Skeletal muscle tissue (tissue), 3 donors: ENCODE measurements at regions not wholly inside any gene's neighbourhood (a gene's known extent, or its start where the extent isn't known, plus 50 kb on each side); places are given as distances from the start of the nearest gene placed in this dataset.

Experiments
- H3K27ac ChIP-seq: one replicate; pipeline ENCODE4 v1.7.0; 2013; ENCODE audit warnings: mild to moderate bottlenecking, low read depth, low read length, inconsistent platforms
- H3K27me3 ChIP-seq, 3 donors: one replicate each; pipeline ENCODE4 v1.7.0; 2013; ENCODE audit warnings: low read length in 3 of 3; ENCODE audit not compliant: control insufficient read depth in 3 of 3, insufficient read depth in 3 of 3
- H3K36me3 ChIP-seq, 3 donors: one replicate each; pipeline ENCODE4 v1.7.0; 2013; ENCODE audit warnings: low read length in 3 of 3; ENCODE audit not compliant: control insufficient read depth in 3 of 3, insufficient read depth in 3 of 3
- H3K4me1 ChIP-seq, 3 donors: one replicate each; pipeline ENCODE4 v1.7.0; 2013; ENCODE audit warnings: low read length in 3 of 3, mild to moderate bottlenecking in 3 of 3; ENCODE audit not compliant: control insufficient read depth in 3 of 3, insufficient read depth in 3 of 3
- H3K4me3 ChIP-seq, 3 donors: one replicate each; pipeline ENCODE4 v1.7.0; 2013; ENCODE audit warnings: low read length in 3 of 3
- H3K9ac ChIP-seq, 3 donors: one replicate each; pipeline ENCODE4 v1.7.0; 2013; ENCODE audit warnings: low read length in 3 of 3, mild to moderate bottlenecking in 3 of 3, moderate library complexity in 2 of 3, low read depth in 1 of 3
- H3K9me3 ChIP-seq, 3 donors: one replicate each; pipeline ENCODE4 v1.7.0; 2013; ENCODE audit warnings: low read length in 3 of 3; ENCODE audit not compliant: control insufficient read depth in 3 of 3
- donor health status: Osteomylitis.

DNA sequence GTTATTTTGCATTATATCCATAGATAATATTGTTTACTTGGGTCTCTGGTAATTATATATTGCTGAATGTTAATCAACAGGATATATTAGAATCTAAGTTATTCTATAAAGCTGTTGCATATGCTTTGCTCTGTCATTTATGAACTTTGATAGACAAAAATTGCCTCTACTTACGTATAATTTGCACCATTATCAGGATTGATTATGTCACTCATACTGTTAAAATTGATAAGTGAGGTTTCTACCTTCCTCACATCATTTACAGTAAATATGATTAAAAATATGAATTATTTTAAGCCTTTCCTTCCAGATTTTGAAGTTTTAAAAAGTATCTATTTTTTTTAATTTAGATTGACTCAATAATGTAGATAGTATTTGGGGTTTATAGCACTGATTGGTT lies 1540.4 kb upstream of the PRMT6 start:
- H3K27ac ChIP-seq, result no peak overlapping the region
- no peak overlapping the region for H3K4me3 ChIP-seq
- no peaks in the 10 kb centered on the region for H3K36me3 ChIP-seq
- no peaks in the 10 kb centered on the region for H3K27me3 ChIP-seq
- no peaks in the 10 kb centered on the region for H3K4me1 ChIP-seq
- no peaks in the 10 kb centered on the region for H3K9me3 ChIP-seq
- no peak overlapping the region for H3K9ac ChIP-seq

- no peaks in the 10 kb centered on the region for H3K36me3 ChIP-seq
- no peaks in the 10 kb centered on the region for H3K4me1 ChIP-seq
- H3K27ac ChIP-seq, result no peak overlapping the region
- H3K9ac ChIP-seq, result no peak overlapping the region
- H3K9me3 ChIP-seq, result no peaks in the 10 kb centered on the region
- H3K27me3 ChIP-seq, result no peaks in the 10 kb centered on the region
- H3K4me3 ChIP-seq, result no peak overlapping the region
Measured at GRCh38 chr1:105533996-105534395, 1522.5 kb upstream of the PRMT6 start.

DNA sequence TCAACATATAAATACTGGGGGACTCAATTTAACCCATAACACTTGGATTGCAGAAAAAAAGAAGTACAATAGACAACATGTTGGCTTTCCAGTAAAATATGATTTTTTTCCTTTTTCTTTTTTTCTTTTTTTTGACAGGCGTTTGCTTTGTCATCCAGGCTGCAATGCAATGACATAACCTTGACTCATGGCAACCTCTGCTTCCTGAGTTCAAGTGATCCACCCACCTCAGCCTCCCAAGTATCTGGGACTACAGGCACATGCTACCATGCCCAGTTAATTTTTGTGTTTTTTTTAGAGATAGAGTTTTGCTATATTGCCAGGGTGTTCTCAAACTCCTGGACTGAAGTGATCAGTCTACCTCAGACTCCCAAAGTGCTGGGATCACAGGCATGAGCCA lies 1512.0 kb upstream of the PRMT6 start:
- H3K9ac ChIP-seq, result no peak overlapping the region
- H3K4me3 ChIP-seq, result no peak overlapping the region
- H3K27me3 ChIP-seq, result no peaks in the 10 kb centered on the region

DNA sequence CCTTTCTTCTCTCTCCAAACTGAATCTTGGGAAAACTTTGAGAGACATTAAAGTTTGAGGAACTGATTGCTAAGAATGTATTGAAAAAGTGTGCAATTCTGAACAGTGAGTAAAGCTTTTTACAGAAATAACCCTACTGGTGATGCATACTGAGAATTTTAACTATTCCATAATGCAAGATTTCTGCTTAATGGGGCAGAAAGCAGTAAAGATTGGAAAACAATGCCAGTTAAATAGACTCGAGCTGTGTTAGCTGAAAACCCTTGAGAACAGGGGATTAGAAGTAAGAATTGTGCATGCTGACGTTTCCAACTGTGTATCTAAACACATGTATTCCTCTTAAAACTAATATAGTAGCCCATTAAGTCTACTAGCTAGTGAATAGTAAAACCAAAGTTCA lies 1500.2 kb upstream of the PRMT6 start:
- H3K4me3 ChIP-seq, result no peak overlapping the region
- H3K27ac ChIP-seq, result no peak overlapping the region
- H3K36me3 ChIP-seq, result no peaks in the 10 kb centered on the region
- H3K27me3 ChIP-seq, result no peaks in the 10 kb centered on the region
- H3K9ac ChIP-seq, result no peak overlapping the region
- H3K9me3 ChIP-seq, result no peaks in the 10 kb centered on the region
- H3K4me1 ChIP-seq, result no peaks in the 10 kb centered on the region

More for the DNA sequence above, 1512.0 kb upstream of the PRMT6 start:
- H3K9me3 ChIP-seq, result no peaks in the 10 kb centered on the region
- no peaks in the 10 kb centered on the region for H3K4me1 ChIP-seq
- H3K36me3 ChIP-seq, result no peaks in the 10 kb centered on the region
- no peak overlapping the region for H3K27ac ChIP-seq

- H3K9ac ChIP-seq, result no peak overlapping the region
- no peak overlapping the region for H3K4me3 ChIP-seq
- no peak overlapping the region for H3K27ac ChIP-seq
- H3K36me3 ChIP-seq, result no peaks in the 10 kb centered on the region
- no peaks in the 10 kb centered on the region for H3K4me1 ChIP-seq
- H3K27me3 ChIP-seq, result no peaks in the 10 kb centered on the region
- no peaks in the 10 kb centered on the region for H3K9me3 ChIP-seq
Measured at GRCh38 chr1:105558023-105558422, 1498.5 kb upstream of the PRMT6 start.

- H3K36me3 ChIP-seq, result no peaks in the 10 kb centered on the region
- H3K27ac ChIP-seq, result no peak overlapping the region
- H3K4me3 ChIP-seq, result no peak overlapping the region
- H3K4me1 ChIP-seq, result no peaks in the 10 kb centered on the region
- no peak overlapping the region for H3K9ac ChIP-seq
- no peaks in the 10 kb centered on the region for H3K27me3 ChIP-seq
- H3K9me3 ChIP-seq, result no peaks in the 10 kb centered on the region
Measured at GRCh38 chr1:105565006-105565405, 1491.5 kb upstream of the PRMT6 start.

GRCh38 chr1:105585791-105586190 lies 1470.7 kb upstream of the PRMT6 start:
- H3K9me3 ChIP-seq, result no peaks in the 10 kb centered on the region
- no peak overlapping the region for H3K9ac ChIP-seq
- H3K27ac ChIP-seq, result no peak overlapping the region
- no peaks in the 10 kb centered on the region for H3K4me1 ChIP-seq
- no peaks in the 10 kb centered on the region for H3K27me3 ChIP-seq
- no peak overlapping the region for H3K4me3 ChIP-seq
- H3K36me3 ChIP-seq, result no peaks in the 10 kb centered on the region

GRCh38 chr1:105591681-105592080 lies 1464.8 kb upstream of the PRMT6 start:
- Histone ChIP-seq H3K9ac (no peak overlapping the region), H3K9me3 (no peaks in the 10 kb centered on the region), H3K36me3 (no peaks in the 10 kb centered on the region), H3K4me1 (no peaks in the 10 kb centered on the region), H3K27ac (no peak overlapping the region), H3K27me3 (no peaks in the 10 kb centered on the region), H3K4me3 (no peak overlapping the region)

DNA sequence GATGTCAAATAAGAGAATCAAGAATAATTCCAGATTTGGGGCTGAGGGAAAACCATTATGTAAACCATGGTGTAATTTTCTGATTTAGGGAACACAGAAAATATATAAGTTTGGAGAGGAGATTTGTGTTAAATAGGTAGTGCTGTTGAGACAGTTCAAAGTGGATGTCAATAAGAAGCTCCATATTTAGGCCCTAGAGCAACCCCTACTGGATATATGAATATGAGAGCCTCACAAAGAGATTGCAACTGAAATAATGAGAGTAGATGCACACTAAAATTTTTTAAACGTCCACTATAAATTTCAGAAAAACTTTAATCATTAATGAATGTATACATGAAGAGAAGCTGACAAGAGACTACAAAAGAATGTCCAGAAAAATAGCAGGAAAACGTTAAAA lies 1447.8 kb upstream of the PRMT6 start:
- Histone ChIP-seq H3K4me3 (no peak overlapping the region), H3K27ac (no peak overlapping the region), H3K4me1 (no peaks in the 10 kb centered on the region), H3K36me3 (no peaks in the 10 kb centered on the region), H3K27me3 (no peaks in the 10 kb centered on the region), H3K9me3 (no peaks in the 10 kb centered on the region), H3K9ac (no peak overlapping the region)

- no peaks in the 10 kb centered on the region for H3K27me3 ChIP-seq
- no peak overlapping the region for H3K9ac ChIP-seq
- no peaks in the 10 kb centered on the region for H3K36me3 ChIP-seq
- H3K9me3 ChIP-seq, result peaks cover 0 to 2% (median 2%) of the 10 kb centered on the region in 3 donors
- H3K4me3 ChIP-seq, result no peak overlapping the region
- no peaks in the 10 kb centered on the region for H3K4me1 ChIP-seq
- H3K27ac ChIP-seq, result no peak overlapping the region
Measured at GRCh38 chr1:105626276-105626987, 1430.0 kb upstream of the PRMT6 start.
